ENCODE measurements at regions not wholly inside any gene's neighbourhood (a gene's known extent, or its start where the extent isn't known, plus 50 kb on each side); places are given as distances from the start of the nearest gene placed in this dataset.

DNA sequence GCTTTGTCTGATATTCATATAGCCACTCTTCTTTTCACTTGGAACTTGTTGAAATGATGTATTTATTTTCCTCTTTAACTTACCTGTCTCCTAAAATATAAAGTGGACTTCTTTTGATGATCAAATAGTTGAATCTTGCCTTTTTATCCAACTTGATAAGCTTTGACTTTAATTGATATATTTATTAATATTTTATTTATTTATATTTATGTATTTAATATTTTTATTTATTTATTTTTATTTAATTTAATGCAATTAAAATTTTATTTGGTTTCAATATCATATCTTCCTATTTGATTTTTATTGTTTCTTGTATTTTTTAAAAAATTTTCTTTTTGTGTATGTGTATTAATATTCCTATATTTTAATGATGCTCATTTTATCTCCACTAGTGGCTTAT lies 555.1 kb upstream of the EPHA6 start:
- no peak for TF ChIP-seq CTCF (conservative IDR thresholded peaks at IDR 0.05 in 1 of 2, IDR thresholded peaks at IDR 0.05 in 1 of 2; ENCODE audit: extremely low read depth in 1 of 2, insufficient read depth in 1 of 2, low read depth in 1 of 2, low read length in 2 of 2)
- TF ChIP-seq EZH2 (IDR thresholded peaks at IDR 0.05; ENCODE audit: borderline replicate concordance, low read length): no peak

Measured in mammary epithelial cell (primary cell).